BLaER1 treated with 17β-estradiol and CSF1 and Interleukin-3, amounts not matched to agents 10 nM and 100 nM (cell line): ENCODE measurements at regions not wholly inside any gene's neighbourhood (a gene's known extent, or its start where the extent isn't known, plus 50 kb on each side); places are given as distances from the start of the nearest gene placed in this dataset.

Experiments
- H3K27ac ChIP-seq, 11 experiments: shearing (Covaris generic); formaldehyde crosslinking; 2 replicates each; pipeline ENCODE4 v1.8.1; 2022
- H3K27me3 ChIP-seq, 11 experiments: shearing (Covaris generic); formaldehyde crosslinking; 2 replicates each; pipeline ENCODE4 v1.8.1; 2022
- H3K36me3 ChIP-seq, 11 experiments: shearing (Covaris generic); formaldehyde crosslinking; 2 replicates each; pipeline ENCODE4 v1.8.1; 2022
- H3K4me1 ChIP-seq, 10 experiments: shearing (Covaris generic); formaldehyde crosslinking; 2 replicates each; pipeline ENCODE4 v1.8.1; 2022
- H3K4me2 ChIP-seq, 11 experiments: shearing (Covaris generic); formaldehyde crosslinking; 2 replicates each; pipeline ENCODE4 v1.8.1; 2022
- H3K4me3 ChIP-seq, 10 experiments: shearing (Covaris generic); formaldehyde crosslinking; 2 replicates each; pipeline ENCODE4 v1.8.1; 2022
- H3K9ac ChIP-seq, 11 experiments: shearing (Covaris generic); formaldehyde crosslinking; 2 replicates each; pipeline ENCODE4 v1.8.1; 2022
- H3K9me3 ChIP-seq, 11 experiments: shearing (Covaris generic); formaldehyde crosslinking; replicated peaks in 1 of 11; 2 replicates each; pipeline ENCODE4 v1.8.1; 2022
- H4K20me1 ChIP-seq, 11 experiments: shearing (Covaris generic); formaldehyde crosslinking; 2 replicates each; pipeline ENCODE4 v1.8.1; 2022
- Cebpa-rat ChIP-seq, 11 experiments: shearing (Covaris generic); IDR thresholded peaks; 2 replicates each; pipeline ENCODE4 v1.8.1; 2022

- 0 out of 22 replicates have a peak, but pooled peaks cover 0 to 7% (median 0%) of the 10 kb centered on the region in 11 experiments for H4K20me1 ChIP-seq
- no peak for TF ChIP-seq Cebpa-rat (IDR thresholded peaks at IDR 0.05)
- H3K4me3 ChIP-seq, result no peak overlapping the region
- H3K36me3 ChIP-seq, result no peaks in the 10 kb centered on the region
- H3K27me3 ChIP-seq, result no peaks in the 10 kb centered on the region
- H3K9me3 ChIP-seq, result no peaks in the 10 kb centered on the region
- no peak overlapping the region for H3K27ac ChIP-seq
- no peaks in the 10 kb centered on the region for H3K4me1 ChIP-seq
- no peak overlapping the region for H3K4me2 ChIP-seq
- H3K9ac ChIP-seq, result no peak overlapping the region
Measured at GRCh38 chr17:34817252-34818035, 143.8 kb downstream of the CCT6B start.

- Histone ChIP-seq H4K20me1 (0 out of 22 replicates have a peak, but pooled peaks cover 0 to 7% (median 0%) of the 10 kb centered on the region in 11 experiments), H3K27me3 (no peaks in the 10 kb centered on the region), H3K4me1 (no peaks in the 10 kb centered on the region), H3K36me3 (no peaks in the 10 kb centered on the region), H3K9ac (no peak overlapping the region), H3K4me2 (no peak overlapping the region), H3K27ac (no peak overlapping the region), H3K9me3 (no peaks in the 10 kb centered on the region), H3K4me3 (no peak overlapping the region)
- TF ChIP-seq Cebpa-rat (IDR thresholded peaks at IDR 0.05), result no peak
Measured at GRCh38 chr17:34816848-34817247, 144.4 kb downstream of the CCT6B start.

GRCh38 chr17:34813290-34813689 lies 148.0 kb downstream of the CCT6B start:
- Histone ChIP-seq H3K27ac (no peak overlapping the region), H3K9ac (no peak overlapping the region), H3K27me3 (no peaks in the 10 kb centered on the region), H3K9me3 (no peaks in the 10 kb centered on the region), H3K36me3 (no peaks in the 10 kb centered on the region), H3K4me2 (no peak overlapping the region), H4K20me1 (0 out of 22 replicates have a peak, but pooled peaks cover 0 to 7% (median 0%) of the 10 kb centered on the region in 11 experiments), H3K4me1 (no peaks in the 10 kb centered on the region), H3K4me3 (no peak overlapping the region)
- TF ChIP-seq Cebpa-rat (IDR thresholded peaks at IDR 0.05), result no peak

GRCh38 chr17:34811561-34811960 lies 149.7 kb downstream of the CCT6B start:
- no peak overlapping the region for H3K4me3 ChIP-seq
- H4K20me1 ChIP-seq, result 0 out of 22 replicates have a peak, but pooled peaks cover 0 to 7% (median 0%) of the 10 kb centered on the region in 11 experiments
- H3K4me2 ChIP-seq, result no peak overlapping the region
- H3K9ac ChIP-seq, result no peak overlapping the region
- H3K27me3 ChIP-seq, result no peaks in the 10 kb centered on the region
- H3K9me3 ChIP-seq, result no peaks in the 10 kb centered on the region
- TF ChIP-seq Cebpa-rat (IDR thresholded peaks at IDR 0.05), result no peak
- H3K36me3 ChIP-seq, result no peaks in the 10 kb centered on the region
- H3K27ac ChIP-seq, result no peak overlapping the region
- H3K4me1 ChIP-seq, result no peaks in the 10 kb centered on the region

GRCh38 chr17:34800661-34801060 lies 160.6 kb downstream of the CCT6B start:
- Histone ChIP-seq H3K9me3 (peaks cover 0 to 22% (median 6%) of the 10 kb centered on the region in 11 experiments; a peak in 11 of 22 replicates), H3K4me3 (no peak overlapping the region), H3K27me3 (no peaks in the 10 kb centered on the region), H3K4me2 (no peak overlapping the region), H3K4me1 (no peaks in the 10 kb centered on the region), H3K36me3 (no peaks in the 10 kb centered on the region), H3K9ac (no peak overlapping the region), H4K20me1 (peaks cover 0 to 6% (median 0%) of the 10 kb centered on the region in 11 experiments; a peak in 5 of 22 replicates), H3K27ac (no peak overlapping the region)
- TF ChIP-seq Cebpa-rat (IDR thresholded peaks at IDR 0.05), result no peak

- H3K4me2 ChIP-seq, result no peak overlapping the region
- H3K36me3 ChIP-seq, result no peaks in the 10 kb centered on the region
- H3K4me3 ChIP-seq, result no peak overlapping the region
- no peaks in the 10 kb centered on the region for H3K27me3 ChIP-seq
- peaks cover 0 to 6% (median 0%) of the 10 kb centered on the region in 11 experiments; a peak in 6 of 22 replicates for H4K20me1 ChIP-seq
- no peak for TF ChIP-seq Cebpa-rat (IDR thresholded peaks at IDR 0.05)
- H3K9me3 ChIP-seq, result peaks cover 0 to 22% (median 6%) of the 10 kb centered on the region in 11 experiments; a peak in 11 of 22 replicates
- H3K4me1 ChIP-seq, result no peaks in the 10 kb centered on the region
- H3K9ac ChIP-seq, result no peak overlapping the region
- H3K27ac ChIP-seq, result no peak overlapping the region
Measured at GRCh38 chr17:34799751-34800150, 161.5 kb downstream of the CCT6B start.

GRCh38 chr17:34798581-34798980 lies 162.7 kb downstream of the CCT6B start:
- Histone ChIP-seq H3K36me3 (no peaks in the 10 kb centered on the region), H3K4me3 (no peak overlapping the region), H3K9me3 (peaks cover 0 to 22% (median 6%) of the 10 kb centered on the region in 11 experiments; a peak in 11 of 22 replicates), H4K20me1 (peaks cover 0 to 11% (median 0%) of the 10 kb centered on the region in 11 experiments; a peak in 6 of 22 replicates), H3K4me2 (no peak overlapping the region), H3K4me1 (no peaks in the 10 kb centered on the region), H3K27me3 (no peaks in the 10 kb centered on the region), H3K9ac (no peak overlapping the region), H3K27ac (no peak overlapping the region)
- TF ChIP-seq Cebpa-rat (IDR thresholded peaks at IDR 0.05), result no peak

GRCh38 chr17:34797720-34798119 lies 163.5 kb downstream of the CCT6B start:
- no peak overlapping the region for H3K4me2 ChIP-seq
- H3K9me3 ChIP-seq, result peaks cover 0 to 22% (median 6%) of the 10 kb centered on the region in 11 experiments; a peak in 11 of 22 replicates
- peaks cover 0 to 11% (median 0%) of the 10 kb centered on the region in 11 experiments; a peak in 6 of 22 replicates for H4K20me1 ChIP-seq
- no peak overlapping the region for H3K27ac ChIP-seq
- no peak for TF ChIP-seq Cebpa-rat (IDR thresholded peaks at IDR 0.05)
- H3K9ac ChIP-seq, result no peak overlapping the region
- no peaks in the 10 kb centered on the region for H3K27me3 ChIP-seq
- no peak overlapping the region for H3K4me3 ChIP-seq
- H3K4me1 ChIP-seq, result no peaks in the 10 kb centered on the region
- H3K36me3 ChIP-seq, result no peaks in the 10 kb centered on the region

GRCh38 chr17:34793231-34793908 lies 167.9 kb downstream of the CCT6B start:
- Histone ChIP-seq H3K36me3 (no peaks in the 10 kb centered on the region), H3K9ac (no peak overlapping the region), H3K27ac (no peak overlapping the region), H3K4me2 (no peak overlapping the region), H3K4me3 (no peak overlapping the region), H4K20me1 (peaks cover 0 to 11% (median 0%) of the 10 kb centered on the region in 11 experiments; a peak in 4 of 22 replicates), H3K27me3 (no peaks in the 10 kb centered on the region), H3K9me3 (no peaks in the 10 kb centered on the region), H3K4me1 (no peaks in the 10 kb centered on the region)
- TF ChIP-seq Cebpa-rat (IDR thresholded peaks at IDR 0.05), result no peak
